ENCODE measurements at regions not wholly inside any gene's neighbourhood (a gene's known extent, or its start where the extent isn't known, plus 50 kb on each side); places are given as distances from the start of the nearest gene placed in this dataset.

DNA sequence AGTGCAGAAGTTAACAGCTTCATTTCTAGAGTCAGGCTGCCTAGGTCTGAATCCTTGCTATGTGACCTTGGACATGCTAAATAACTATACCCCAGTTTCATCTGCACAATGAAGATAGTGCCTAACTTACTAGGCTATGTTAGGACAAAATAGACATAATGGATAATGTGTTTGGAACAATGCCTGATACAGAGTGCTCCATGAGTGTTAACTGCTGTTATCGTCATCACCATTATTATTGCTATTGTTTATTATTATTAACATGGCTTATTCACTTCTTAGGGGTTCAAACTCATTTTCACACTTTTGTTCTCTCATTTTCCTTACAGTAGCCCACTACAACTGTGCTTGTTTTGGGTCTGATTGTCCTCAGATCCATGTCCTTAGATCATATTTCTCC is 467.7 kb downstream of the SH2D1A start:
- no peak for TF ChIP-seq EZH2 (IDR thresholded peaks at IDR 0.05; ENCODE audit: low read length)
- TF ChIP-seq, protein P1, sequence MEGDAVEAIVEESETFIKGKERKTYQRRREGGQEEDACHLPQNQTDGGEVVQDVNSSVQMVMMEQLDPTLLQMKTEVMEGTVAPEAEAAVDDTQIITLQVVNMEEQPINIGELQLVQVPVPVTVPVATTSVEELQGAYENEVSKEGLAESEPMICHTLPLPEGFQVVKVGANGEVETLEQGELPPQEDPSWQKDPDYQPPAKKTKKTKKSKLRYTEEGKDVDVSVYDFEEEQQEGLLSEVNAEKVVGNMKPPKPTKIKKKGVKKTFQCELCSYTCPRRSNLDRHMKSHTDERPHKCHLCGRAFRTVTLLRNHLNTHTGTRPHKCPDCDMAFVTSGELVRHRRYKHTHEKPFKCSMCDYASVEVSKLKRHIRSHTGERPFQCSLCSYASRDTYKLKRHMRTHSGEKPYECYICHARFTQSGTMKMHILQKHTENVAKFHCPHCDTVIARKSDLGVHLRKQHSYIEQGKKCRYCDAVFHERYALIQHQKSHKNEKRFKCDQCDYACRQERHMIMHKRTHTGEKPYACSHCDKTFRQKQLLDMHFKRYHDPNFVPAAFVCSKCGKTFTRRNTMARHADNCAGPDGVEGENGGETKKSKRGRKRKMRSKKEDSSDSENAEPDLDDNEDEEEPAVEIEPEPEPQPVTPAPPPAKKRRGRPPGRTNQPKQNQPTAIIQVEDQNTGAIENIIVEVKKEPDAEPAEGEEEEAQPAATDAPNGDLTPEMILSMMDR (optimal IDR thresholded peaks at IDR 0.05 in 1 of 3, IDR thresholded peaks at IDR 0.05 in 1 of 3, conservative IDR thresholded peaks at IDR 0.05 in 1 of 3; ENCODE audit: extremely low read depth in 1 of 3, insufficient read depth in 2 of 3, low read length in 3 of 3) = no peak
- no peaks in the 10 kb centered on the region for H3K27me3 ChIP-seq (ENCODE audit: control insufficient read depth, extremely low read depth, insufficient read depth, low read length)
- H3K27ac ChIP-seq (ENCODE audit: control insufficient read depth, insufficient read depth, low read length) = no peak overlapping the region
- H3K4me3 ChIP-seq (ENCODE audit: control insufficient read depth in 2 of 3, extremely low read depth in 1 of 3, insufficient read depth in 2 of 3, low read depth in 1 of 3, low read length in 3 of 3) = no peak overlapping the region
- no peaks in the 10 kb centered on the region for H3K9me1 ChIP-seq (ENCODE audit: control insufficient read depth, extremely low read depth, insufficient read depth, low read length)
- FAIRE-seq (no peak), DNase-seq (ENCODE audit: low read depth, low spot score) (no peak)
- H3K9me3 ChIP-seq (ENCODE audit: control insufficient read depth, low read depth, low read length) = no peaks in the 10 kb centered on the region
- no peaks in the 10 kb centered on the region for H3K4me1 ChIP-seq (ENCODE audit: control insufficient read depth, extremely low read depth, insufficient read depth, low read length)
- no peaks in the 10 kb centered on the region for H3K36me3 ChIP-seq (ENCODE audit: control insufficient read depth in 2 of 2, extremely low read depth in 1 of 2, insufficient read depth in 2 of 2, low read length in 2 of 2)
- no peak overlapping the region for H3K9ac ChIP-seq (ENCODE audit: control insufficient read depth, extremely low read depth, insufficient read depth, low read length)
- no peak overlapping the region for H2AFZ ChIP-seq (ENCODE audit: control insufficient read depth, low read length)
- H3K4me2 ChIP-seq (ENCODE audit: control insufficient read depth, extremely low read depth, insufficient read depth, low read depth, low read length) = no peak overlapping the region
- no peaks in the 10 kb centered on the region for H3K79me2 ChIP-seq (ENCODE audit: control insufficient read depth, insufficient read depth, low read length)
- no peaks in the 10 kb centered on the region for H4K20me1 ChIP-seq (ENCODE audit: control insufficient read depth, extremely low read depth, insufficient read depth, low read length)
- dilution Hi-C loops (cut with MboI; ENCODE audit: extremely low pct_ligation_motif_present, low sequenced_read_pairs) = no loop called here

DNA sequence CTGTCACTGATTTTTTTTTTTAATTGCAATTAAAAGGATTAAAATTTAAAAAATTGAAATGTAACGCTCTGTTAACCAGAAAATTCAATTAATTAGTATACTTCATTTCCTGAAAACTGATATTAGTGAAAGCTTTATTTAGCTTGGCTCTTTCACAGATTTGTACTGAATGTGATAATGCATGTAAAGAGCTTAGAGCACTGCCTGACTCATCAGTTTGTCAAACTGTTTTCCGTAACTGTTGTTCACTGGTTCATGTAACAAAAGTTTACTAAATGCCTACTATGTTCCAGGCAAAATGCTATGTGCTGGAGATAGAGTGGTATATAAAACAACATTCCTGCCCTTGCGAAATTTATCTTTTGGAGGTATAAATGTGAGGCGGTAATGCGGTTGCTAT is 471.7 kb downstream of the SH2D1A start:
- H3K4me1 ChIP-seq (ENCODE audit: control insufficient read depth, extremely low read depth, insufficient read depth, low read length) = no peaks in the 10 kb centered on the region

More for the DNA sequence above, 471.7 kb downstream of the SH2D1A start:
- Histone ChIP-seq H3K79me2 (ENCODE audit: control insufficient read depth, insufficient read depth, low read length) (no peaks in the 10 kb centered on the region), H3K27me3 (ENCODE audit: control insufficient read depth, extremely low read depth, insufficient read depth, low read length) (no peaks in the 10 kb centered on the region), H3K4me3 (ENCODE audit: control insufficient read depth in 2 of 3, extremely low read depth in 1 of 3, insufficient read depth in 2 of 3, low read depth in 1 of 3, low read length in 3 of 3) (no peak overlapping the region), H3K36me3 (ENCODE audit: control insufficient read depth in 2 of 2, extremely low read depth in 1 of 2, insufficient read depth in 2 of 2, low read length in 2 of 2) (no peaks in the 10 kb centered on the region), H2AFZ (ENCODE audit: control insufficient read depth, low read length) (no peak overlapping the region), H3K27ac (ENCODE audit: control insufficient read depth, insufficient read depth, low read length) (no peak overlapping the region), H3K4me2 (ENCODE audit: control insufficient read depth, extremely low read depth, insufficient read depth, low read depth, low read length) (no peak overlapping the region), H3K9ac (ENCODE audit: control insufficient read depth, extremely low read depth, insufficient read depth, low read length) (no peak overlapping the region), H3K9me1 (ENCODE audit: control insufficient read depth, extremely low read depth, insufficient read depth, low read length) (no peaks in the 10 kb centered on the region), H3K9me3 (ENCODE audit: control insufficient read depth, low read depth, low read length) (no peaks in the 10 kb centered on the region), H4K20me1 (ENCODE audit: control insufficient read depth, extremely low read depth, insufficient read depth, low read length) (no peaks in the 10 kb centered on the region)
- TF ChIP-seq, protein P1 (optimal IDR thresholded peaks at IDR 0.05 in 1 of 3, IDR thresholded peaks at IDR 0.05 in 1 of 3, conservative IDR thresholded peaks at IDR 0.05 in 1 of 3; ENCODE audit: extremely low read depth in 1 of 3, insufficient read depth in 2 of 3, low read length in 3 of 3) = no peak
- no peak for TF ChIP-seq EZH2 (IDR thresholded peaks at IDR 0.05; ENCODE audit: low read length)
- FAIRE-seq (no peak), DNase-seq (ENCODE audit: low read depth, low spot score) (no peak)
- dilution Hi-C loops (cut with MboI; ENCODE audit: extremely low pct_ligation_motif_present, low sequenced_read_pairs) = no loop called here
